HG03469 (cell line): ENCODE measurements at regions not wholly inside any gene's neighbourhood (a gene's known extent, or its start where the extent isn't known, plus 50 kb on each side); places are given as distances from the start of the nearest gene placed in this dataset.

Experiments
- ATAC-seq: cut with Tn5 transposase; IDR thresholded peaks from one replicate; pipeline ENCODE4 v1.9.1; 2021; ENCODE audit warnings: mild to moderate bottlenecking, moderate library complexity, moderate number of reproducible peaks; ENCODE audit not compliant: unreplicated experiment

- ATAC-seq: no peak
Observed at GRCh38 chr3:106018102-106018501, 149.3 kb upstream of the CBLB start.

DNA sequence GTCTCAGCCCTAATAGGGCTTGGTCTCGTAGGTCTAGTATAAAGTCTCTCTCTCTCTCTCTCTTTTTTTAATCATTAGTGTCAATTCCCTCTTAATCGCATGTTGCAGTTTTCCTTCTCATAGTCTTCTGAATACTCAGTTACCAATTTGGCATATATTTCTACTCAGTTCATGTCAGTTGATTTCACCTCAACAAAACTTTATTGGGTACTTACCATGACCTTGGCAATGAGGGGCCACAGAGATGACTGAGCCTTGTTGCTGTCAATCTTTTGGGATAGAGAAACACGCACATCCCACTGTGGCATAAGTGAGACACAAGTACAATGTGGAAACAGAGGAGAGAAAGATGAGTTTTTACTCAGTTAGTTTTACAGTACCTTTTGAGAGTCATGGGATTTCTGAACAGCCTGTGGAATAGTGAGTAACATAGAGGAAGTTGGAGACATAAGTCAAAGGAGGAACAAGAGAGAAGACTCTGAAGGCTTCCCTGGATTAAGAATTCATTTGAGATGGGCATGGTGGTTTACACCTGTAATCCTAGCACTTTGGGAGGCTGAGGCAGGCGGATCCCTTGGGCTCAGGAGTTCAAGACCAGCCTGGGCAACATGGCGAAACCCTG lies 150.2 kb upstream of the CBLB start:
- no peak for ATAC-seq

- no peak for ATAC-seq
Observed at GRCh38 chr3:106022913-106023312, 154.1 kb upstream of the CBLB start.

DNA sequence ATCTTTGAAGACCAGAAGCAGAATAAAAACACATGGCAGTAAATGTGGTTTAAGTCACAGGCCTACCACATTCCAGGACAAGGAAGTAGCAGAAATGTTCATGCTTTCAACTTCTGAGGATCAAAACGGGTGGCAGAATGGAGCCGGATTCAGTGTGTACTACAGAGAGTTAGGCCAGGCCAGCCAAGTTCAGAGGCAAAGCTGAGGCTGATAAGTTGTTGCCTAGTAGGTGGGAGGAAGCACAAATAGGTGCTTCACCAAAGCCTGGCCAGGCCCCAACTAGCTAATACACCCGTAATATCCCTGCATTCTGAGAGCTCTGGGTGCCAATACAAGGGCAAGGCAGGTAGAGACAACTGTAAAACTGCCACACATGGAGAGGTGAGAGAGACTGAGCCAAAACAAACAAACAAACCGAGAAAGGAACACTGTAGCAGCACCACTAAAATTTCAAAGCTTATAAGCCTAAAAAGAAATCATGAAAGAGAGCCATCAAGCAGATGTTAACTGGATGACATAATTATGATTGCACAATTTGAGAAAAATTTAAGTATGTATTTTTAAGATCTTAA lies 156.4 kb upstream of the CBLB start:
- ATAC-seq: no peak

- ATAC-seq: no peak
Observed at GRCh38 chr3:106029954-106030626, 161.3 kb upstream of the CBLB start.

DNA sequence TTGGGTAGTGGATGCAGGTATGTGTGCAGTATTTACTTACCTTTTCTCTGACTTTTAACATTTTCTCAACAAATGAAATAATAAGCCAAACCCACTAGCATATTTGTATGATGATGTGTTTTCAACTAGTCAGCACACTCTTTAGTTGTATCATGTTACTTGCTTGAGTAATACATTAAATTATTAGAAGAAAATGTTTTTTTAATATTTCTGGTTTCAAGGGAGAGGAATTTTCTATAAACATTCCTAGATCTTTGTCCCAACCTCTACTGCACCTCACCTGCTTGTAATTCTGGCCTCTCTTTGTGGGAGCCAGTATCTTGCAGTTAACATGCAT lies 161.8 kb upstream of the CBLB start:
- no peak for ATAC-seq

DNA sequence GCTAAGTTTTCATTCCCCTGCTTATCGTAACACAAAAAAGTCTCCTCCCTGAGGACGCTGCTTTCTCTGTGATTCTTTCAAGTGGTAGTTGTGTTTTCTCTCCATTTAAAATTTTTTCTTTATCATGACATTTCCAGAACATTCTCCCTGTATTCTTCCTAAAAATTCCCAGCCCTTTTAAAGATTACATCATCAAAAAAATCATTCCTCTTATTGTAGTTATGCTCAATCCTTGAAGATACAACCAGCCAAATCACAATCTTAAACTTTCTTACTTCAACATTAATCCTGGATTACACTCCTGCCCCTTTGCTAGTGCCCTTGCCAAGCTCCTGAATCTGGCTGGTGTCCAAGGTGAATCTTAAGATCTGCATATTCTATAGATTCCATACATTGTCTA lies 163.7 kb upstream of the CBLB start:
- no peak for ATAC-seq

DNA sequence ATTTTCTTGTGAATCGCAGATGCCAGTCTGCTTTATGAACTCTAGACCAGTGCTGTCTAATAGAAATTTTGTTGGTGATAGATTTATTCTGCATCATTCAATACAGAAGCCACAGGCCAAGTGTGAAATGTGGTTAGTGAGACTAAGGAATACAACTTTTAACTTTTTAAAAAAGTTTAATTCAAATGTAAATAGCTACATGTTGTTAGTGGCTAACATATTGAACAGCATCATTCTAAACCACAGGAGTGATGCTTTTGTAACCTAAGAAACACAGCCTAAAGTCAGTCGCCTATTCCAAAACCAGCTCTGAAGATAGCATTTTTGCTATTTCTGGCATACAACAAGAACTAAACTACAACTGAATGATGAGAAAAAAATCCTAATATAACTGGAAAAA lies 164.8 kb upstream of the CBLB start:
- no peak for ATAC-seq

- ATAC-seq: no peak
Observed at GRCh38 chr3:106034313-106034712, 165.5 kb upstream of the CBLB start.

- no peak for ATAC-seq
Observed at GRCh38 chr3:106035619-106036018, 166.8 kb upstream of the CBLB start.

- ATAC-seq: no peak
Observed at GRCh38 chr3:106036696-106037095, 167.9 kb upstream of the CBLB start.

- no peak for ATAC-seq
Observed at GRCh38 chr3:106047221-106047620, 178.4 kb upstream of the CBLB start.

DNA sequence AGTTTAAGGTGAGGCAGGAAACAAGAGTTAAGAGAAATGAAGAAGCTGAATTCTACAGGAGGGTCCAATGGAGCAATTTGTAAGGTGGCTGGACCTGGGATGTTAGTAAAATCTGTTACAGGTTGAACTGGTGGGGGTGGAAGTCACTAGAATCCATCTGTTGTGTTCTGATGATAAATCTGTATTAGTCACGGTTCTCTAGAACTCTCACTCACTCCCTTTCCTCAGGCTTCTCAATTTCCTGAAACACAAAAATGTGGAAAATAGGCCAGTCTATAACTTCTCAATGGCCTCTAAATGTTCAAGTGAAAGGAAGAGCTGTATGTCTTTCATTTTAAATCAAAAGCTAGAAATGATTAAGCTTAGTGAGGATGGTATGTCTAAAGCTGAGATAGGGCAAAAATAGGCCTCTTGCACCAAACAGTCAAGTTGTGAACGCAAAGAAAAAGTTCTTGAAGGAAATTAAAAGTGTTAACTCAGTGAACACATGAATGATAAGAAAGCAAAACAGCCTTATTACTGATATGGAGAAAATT lies 180.2 kb upstream of the CBLB start:
- ATAC-seq: no peak

- ATAC-seq: no peak
Observed at GRCh38 chr3:106049821-106050220, 181.0 kb upstream of the CBLB start.

GRCh38 chr3:106056931-106057330 lies 188.1 kb upstream of the CBLB start:
- no peak for ATAC-seq

DNA sequence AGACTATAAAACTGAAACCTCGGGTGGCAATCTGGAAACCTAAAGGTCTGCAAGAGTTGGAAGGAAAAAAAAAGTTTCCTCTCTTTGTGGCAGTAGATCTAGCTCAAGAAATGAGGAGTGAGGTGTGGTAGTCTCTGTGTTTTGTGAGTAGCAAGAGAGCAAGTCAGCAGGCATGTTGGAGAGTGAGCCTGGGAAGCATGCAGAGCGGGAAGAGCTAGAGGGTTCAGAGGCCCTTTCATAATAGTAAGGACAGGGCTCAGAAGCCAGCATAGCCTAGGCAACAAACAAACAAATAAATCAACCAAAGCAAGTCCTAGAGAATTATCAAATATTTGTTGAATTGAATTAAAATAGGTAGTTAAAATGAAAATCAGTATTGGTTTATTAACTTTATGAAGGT lies 189.7 kb upstream of the CBLB start:
- no peak for ATAC-seq

GRCh38 chr3:106059953-106060517 lies 191.2 kb upstream of the CBLB start:
- no peak for ATAC-seq

DNA sequence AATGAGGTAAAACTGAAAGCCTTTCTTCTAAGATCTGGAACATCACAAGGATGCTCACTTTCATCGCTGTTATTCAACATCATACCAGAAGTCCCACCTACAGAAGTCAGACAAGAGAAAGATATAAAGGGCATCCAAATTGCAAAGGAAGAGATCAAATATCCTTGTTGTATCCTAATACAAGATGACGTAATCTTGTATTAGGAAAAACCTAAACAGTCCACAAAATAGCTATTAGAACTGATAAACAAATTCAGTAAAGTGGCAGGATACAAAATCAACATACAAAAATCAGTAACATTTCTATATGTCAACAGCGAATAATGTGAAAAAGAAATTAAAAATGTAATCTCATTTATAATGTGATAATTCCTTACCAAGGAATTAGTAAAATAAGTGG lies 195.1 kb upstream of the CBLB start:
- ATAC-seq: no peak

DNA sequence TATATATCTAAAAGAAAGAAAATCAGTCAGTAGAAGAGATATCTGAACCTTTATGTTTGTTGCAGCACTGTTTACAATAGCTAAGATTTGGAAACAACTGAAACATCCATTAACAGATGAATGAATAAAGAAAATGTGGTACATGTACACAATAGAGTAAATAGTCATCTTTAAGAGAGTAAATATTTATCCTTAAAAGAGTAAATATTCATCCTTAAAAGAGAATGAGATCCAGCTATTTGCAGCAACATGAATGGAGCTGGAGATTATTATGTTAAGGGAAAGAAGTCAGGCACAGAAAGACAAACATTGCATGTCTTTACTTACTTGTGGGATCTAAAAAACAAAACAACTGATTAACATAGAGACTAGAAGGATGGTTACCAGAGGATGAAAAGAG lies 197.0 kb upstream of the CBLB start:
- ATAC-seq: no peak

GRCh38 chr3:106067711-106068110 lies 198.9 kb upstream of the CBLB start:
- ATAC-seq: no peak

DNA sequence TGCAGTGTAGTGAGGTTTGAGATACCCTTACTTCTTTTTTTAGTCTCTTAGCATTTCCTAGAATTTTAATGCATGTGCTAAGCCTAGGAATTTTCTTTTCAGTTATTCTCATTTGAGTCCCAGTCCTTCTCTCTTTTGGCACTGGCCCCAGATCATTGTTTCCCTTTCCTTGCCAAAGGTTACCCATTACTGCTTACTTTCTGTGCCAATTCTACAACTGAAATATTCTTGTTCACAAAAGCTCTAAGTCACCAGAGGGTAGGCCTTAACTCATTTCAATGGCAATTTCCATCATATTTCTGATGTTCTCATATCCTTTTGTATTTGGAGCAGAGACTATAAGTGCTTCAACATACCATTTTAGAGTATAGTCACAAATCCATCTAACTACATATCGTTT lies 199.6 kb upstream of the CBLB start:
- no peak for ATAC-seq

- peak; percentile 84 for ATAC-seq
Observed at GRCh38 chr3:106068795-106069194, 200.0 kb upstream of the CBLB start.
